CD4-positive, alpha-beta T cell treated with Interleukin-4 for 4 hours (primary cell): ENCODE measurements at regions not wholly inside any gene's neighbourhood (a gene's known extent, or its start where the extent isn't known, plus 50 kb on each side); places are given as distances from the start of the nearest gene placed in this dataset.

ENCODE experiments used
- DNase-seq: peaks from one replicate; pipeline ENCODE4 v3.0.0-alpha.2; 2020

DNA sequence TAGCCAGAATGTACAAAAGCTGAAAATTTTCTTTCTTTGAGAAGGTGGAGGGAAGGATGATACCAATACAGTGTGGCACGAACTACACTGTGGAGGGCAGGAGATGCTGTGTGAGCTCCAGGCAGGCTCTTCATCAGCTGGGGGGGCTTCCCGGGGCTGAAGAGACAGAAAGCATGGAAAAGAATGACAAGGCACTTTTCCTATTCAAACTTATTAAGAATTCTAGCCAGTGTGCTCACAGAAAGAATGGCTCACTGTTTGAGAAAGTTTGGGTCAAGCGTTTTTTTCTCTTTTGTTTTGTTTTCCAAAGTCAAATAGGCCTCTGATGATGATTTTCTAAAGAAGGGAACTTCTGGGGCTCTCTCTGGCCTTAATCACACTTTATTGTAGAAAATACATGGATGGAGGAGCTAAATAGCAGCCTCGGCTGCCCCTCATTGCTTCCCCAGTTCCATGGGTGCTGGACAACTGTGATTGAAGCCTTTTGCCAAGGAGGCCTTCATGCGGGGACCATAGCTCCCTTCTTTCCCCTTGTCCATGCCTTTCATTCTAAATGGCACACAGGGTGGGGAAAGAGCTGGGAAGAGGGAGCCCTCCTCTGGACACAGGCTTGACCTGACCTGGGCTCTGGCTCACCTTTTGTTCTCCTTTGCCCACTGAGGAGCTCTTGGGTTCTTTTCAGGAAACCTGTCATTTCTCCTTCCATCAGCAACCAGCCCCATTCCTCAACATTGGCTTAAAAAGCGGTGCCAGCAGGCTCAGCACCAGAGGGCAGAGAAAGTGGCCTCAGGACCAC lies 130.6 kb downstream of the TDRD15 start:
- DNase-seq: no peak

GRCh38 chr2:21256006-21256405 lies 132.2 kb downstream of the TDRD15 start:
- DNase-seq: peak; percentile 2

DNA sequence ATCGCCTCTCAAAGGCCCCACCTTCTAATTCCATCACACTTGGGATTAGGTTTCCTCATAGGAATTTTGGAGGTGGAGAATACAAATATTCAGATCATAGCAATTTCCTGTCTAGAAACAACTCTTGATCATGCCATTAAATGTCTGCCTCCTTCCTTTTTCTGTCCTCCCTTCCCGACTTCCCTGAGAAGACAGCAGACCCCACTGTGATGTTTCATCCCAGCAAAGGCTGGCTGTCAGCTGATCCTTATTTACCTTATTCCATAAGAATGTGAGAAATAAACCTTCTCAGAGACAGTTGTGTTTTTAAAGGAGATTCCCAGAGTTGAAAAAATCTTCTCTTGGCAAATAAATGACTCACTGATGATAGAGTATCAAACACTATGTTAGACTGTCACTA lies 133.9 kb downstream of the TDRD15 start:
- no peak for DNase-seq

DNA sequence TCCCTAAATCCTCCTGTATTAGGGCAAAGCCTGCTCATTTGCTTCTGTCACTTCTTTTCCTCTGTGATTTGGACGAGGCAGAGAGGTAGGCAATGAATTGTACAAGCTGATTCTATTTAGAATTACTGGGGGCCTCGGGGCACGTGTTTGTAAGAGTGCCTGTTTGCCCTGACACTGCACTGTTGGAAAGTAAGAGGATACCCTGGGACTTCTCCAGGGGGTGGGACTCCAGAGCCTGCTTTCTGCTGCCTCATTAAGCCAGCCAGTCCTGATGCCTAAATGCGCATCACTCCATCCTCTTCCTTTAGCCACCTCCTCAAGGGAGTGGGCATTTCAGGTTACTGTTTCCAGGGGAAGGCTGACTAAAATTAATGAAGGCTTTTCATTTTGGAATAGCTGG lies 134.3 kb downstream of the TDRD15 start:
- DNase-seq: no peak

GRCh38 chr2:21260311-21260710 lies 136.5 kb downstream of the TDRD15 start:
- no peak for DNase-seq

DNA sequence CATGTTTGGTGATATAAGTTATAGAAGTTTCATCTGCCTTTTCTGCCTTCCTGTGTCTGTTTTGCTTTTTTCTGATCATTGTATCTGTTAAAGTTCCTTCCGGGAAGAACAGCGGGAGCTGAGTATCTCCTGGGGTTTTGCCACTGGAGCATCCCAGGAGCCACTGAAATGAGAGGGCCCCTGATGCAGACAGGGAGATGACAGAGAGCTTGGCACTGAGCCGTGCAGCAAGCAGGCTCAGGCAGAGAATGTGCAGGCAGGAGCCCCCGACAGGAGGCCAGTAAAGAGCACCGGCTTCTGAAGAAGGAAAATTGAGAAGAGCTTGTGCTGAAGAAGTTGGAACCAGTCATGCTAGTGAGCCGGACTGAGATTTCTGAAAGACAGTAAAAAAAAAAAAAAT lies 137.8 kb downstream of the TDRD15 start:
- DNase-seq: no peak

GRCh38 chr2:21262426-21262940 lies 138.7 kb downstream of the TDRD15 start:
- DNase-seq: no peak

GRCh38 chr2:21263622-21264021 lies 139.9 kb downstream of the TDRD15 start:
- no peak for DNase-seq

DNA sequence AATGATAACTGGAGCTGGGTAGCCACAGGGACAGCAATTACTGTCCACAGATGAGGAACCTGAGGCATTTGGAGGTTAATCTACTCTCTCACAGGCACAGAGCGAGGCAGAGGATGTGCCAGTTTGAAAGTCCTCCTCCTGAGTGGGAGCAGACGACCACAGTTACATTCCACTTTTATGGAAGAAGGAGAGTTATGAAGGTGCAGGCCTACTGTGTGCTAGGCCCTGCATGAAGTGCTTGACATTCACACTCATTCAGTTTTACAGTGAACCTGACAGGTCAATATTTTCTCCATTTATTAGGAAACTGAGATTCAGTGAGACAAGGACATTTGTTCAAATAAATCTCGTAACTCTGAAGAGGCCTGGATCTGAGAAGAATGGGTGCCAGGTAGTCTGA lies 142.0 kb downstream of the TDRD15 start:
- DNase-seq: no peak

GRCh38 chr2:21267232-21267835 lies 143.6 kb downstream of the TDRD15 start:
- DNase-seq: no peak

GRCh38 chr2:21268197-21268877 lies 144.6 kb downstream of the TDRD15 start:
- DNase-seq: no peak

DNA sequence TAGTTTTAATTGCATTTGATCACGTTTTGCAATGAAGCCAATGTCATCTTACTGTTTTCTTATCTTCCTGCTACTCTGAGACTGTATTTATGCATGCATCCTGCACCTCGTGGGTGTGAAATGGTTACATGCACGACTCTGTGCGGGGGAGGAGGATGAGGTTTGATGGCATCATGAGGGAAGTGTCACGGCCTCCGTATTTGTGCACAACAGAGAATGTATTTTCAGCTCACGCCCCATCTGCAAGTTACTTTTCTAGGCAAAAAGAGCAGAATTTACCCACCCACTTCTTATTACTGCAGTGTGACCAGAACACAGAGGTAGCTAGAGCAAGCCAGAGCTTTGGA lies 145.1 kb downstream of the TDRD15 start:
- no peak for DNase-seq

GRCh38 chr2:21269382-21269781 lies 145.6 kb downstream of the TDRD15 start:
- DNase-seq: no peak

DNA sequence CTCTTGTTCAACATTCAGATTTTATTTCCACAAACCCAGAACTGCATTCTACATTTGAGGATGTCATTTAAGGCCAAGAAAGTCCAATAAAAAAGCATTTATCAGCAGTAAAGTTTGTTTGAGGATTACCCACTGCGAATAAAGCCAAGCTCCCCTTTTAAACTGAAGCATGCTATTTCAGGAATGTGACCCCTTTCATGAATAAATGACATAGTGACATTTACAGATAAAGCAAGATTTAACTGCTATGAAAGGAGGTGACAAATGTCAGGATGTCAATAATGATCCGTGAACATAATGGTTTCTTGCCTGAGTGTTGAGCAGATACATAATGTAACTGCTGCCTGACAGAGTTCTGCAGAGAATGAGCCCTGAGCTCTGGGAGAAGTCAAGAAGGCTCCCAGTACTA lies 146.3 kb downstream of the TDRD15 start:
- no peak for DNase-seq

GRCh38 chr2:21270708-21271122 lies 146.9 kb downstream of the TDRD15 start:
- no peak for DNase-seq

- DNase-seq: no peak
These were observed 152.4 kb downstream of the TDRD15 start for GRCh38 chr2:21276163-21276562.

DNA sequence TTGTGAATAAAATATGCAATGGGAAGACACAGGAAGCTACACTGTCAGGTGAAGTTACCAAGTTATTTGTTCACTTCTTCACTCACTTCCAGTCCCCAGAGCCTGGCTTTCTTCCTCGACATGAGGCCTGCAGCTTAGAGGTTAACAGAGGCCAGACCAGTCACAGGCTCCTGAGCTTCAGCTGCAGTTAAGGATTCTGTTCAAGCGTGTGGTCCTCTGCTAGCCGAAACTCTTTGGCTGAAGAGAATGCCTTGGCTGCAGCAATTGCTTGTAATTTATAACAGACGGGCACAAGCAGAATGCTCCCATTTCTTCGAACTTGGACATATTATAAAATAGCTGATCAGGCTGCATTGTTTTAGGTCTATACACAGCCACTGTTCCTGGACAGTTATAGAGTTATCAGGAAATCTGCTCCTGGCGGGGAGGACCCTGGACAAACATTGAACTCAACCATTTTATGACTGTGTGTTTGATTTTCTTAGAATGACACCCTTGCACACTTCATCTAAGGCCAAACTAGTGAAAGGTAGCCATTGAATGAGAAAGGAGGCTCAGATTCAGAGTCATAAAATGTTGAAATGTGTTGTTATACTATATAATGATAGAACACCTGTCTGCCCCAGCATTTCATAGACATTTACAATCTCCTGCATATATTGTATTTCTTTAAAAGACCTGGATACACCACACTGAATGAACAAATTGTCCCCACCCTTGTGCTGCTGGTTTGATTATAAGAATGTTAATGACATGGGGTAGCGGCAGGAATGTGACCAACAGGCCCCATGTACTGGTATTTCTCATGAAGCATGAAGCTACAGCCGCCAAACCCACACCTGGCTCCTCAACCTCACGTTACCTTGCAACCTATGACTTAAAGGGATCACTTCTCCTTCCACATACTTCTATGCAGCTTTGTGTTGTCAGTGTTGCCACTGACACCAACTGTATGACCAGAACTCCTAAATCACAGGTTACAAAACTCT lies 153.6 kb downstream of the TDRD15 start:
- no peak for DNase-seq

DNA sequence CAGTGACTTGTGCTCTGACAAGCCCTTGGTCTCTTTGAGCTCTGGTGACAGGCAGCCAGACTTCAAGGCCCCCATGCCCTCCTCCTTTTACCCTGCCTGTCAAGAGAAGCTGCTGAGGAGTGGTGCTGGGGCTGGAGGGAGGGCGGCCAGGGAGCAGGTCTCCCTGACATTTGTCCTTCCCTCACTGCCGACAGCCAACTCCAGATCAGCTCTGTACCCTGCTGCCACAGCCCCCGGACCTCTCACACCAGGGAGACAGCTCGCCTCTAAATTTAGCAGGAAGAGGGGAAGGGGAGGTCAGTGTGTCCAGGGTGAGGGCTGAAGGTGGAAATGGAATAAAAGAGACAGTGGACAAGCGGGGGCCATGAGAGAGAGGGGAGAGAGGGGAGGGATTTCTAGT lies 155.8 kb downstream of the TDRD15 start:
- no peak for DNase-seq

GRCh38 chr2:21280793-21281192 lies 157.0 kb downstream of the TDRD15 start:
- no peak for DNase-seq

GRCh38 chr2:21281384-21281783 lies 157.6 kb downstream of the TDRD15 start:
- DNase-seq: no peak

GRCh38 chr2:21281791-21282514 lies 158.2 kb downstream of the TDRD15 start:
- no peak for DNase-seq

- no peak for DNase-seq
These were observed 158.7 kb downstream of the TDRD15 start for GRCh38 chr2:21282515-21282898.
